HepG2 (cell line): ENCODE measurements at regions not wholly inside any gene's neighbourhood (a gene's known extent, or its start where the extent isn't known, plus 50 kb on each side); places are given as distances from the start of the nearest gene placed in this dataset.

Source experiments
- AGO2 ChIP-seq: fragments of 200-400 bp; formaldehyde crosslinking; optimal IDR thresholded peaks from 2 replicates; pipeline ENCODE3; 2017; ENCODE audit warnings: mild to moderate bottlenecking, low read depth, low read length, moderate library complexity
- CERS6 ChIP-seq: sonication (generic); formaldehyde crosslinking; IDR thresholded peaks from 2 replicates; pipeline ENCODE4 v1.5.0; 2020; ENCODE audit warnings: missing genetic modification reagents
- KDM5B ChIP-seq: sonication (generic); formaldehyde crosslinking; IDR thresholded peaks from 2 replicates; pipeline ENCODE4 v1.4.0; 2020; ENCODE audit warnings: missing genetic modification reagents, mild to moderate bottlenecking, borderline replicate concordance
- RAD51 ChIP-seq: fragments of 450-650 bp; IDR thresholded peaks from 2 replicates; pipeline ENCODE4 v1.6.1; 2016; ENCODE audit warnings: borderline replicate concordance
- THAP8 ChIP-seq: sonication (generic); formaldehyde crosslinking; IDR thresholded peaks from 2 replicates; pipeline ENCODE4 v1.5.1; 2020; ENCODE audit warnings: missing genetic modification reagents, mild to moderate bottlenecking, borderline replicate concordance
- ZNF605 ChIP-seq: sonication (generic); formaldehyde crosslinking; IDR thresholded peaks from 2 replicates; pipeline ENCODE4 v1.8.0; 2022; ENCODE audit warnings: mild to moderate bottlenecking, missing genetic modification reagents
- TF ChIP-seq, protein P1 (sequence below): sonication (generic); formaldehyde crosslinking; IDR thresholded peaks from 2 replicates; pipeline ENCODE4 v1.9.0; 2021; ENCODE audit warnings: missing genetic modification reagents, borderline replicate concordance
- TF ChIP-seq, protein P2 (sequence below): sonication (generic); formaldehyde crosslinking; IDR thresholded peaks from 2 replicates; pipeline ENCODE4 v1.4.0; 2020; ENCODE audit warnings: missing genetic modification reagents

GRCh38 chr5:24918676-24919075 is 273.9 kb upstream of the CDH10 start (continued):
- TF ChIP-seq, protein P1, sequence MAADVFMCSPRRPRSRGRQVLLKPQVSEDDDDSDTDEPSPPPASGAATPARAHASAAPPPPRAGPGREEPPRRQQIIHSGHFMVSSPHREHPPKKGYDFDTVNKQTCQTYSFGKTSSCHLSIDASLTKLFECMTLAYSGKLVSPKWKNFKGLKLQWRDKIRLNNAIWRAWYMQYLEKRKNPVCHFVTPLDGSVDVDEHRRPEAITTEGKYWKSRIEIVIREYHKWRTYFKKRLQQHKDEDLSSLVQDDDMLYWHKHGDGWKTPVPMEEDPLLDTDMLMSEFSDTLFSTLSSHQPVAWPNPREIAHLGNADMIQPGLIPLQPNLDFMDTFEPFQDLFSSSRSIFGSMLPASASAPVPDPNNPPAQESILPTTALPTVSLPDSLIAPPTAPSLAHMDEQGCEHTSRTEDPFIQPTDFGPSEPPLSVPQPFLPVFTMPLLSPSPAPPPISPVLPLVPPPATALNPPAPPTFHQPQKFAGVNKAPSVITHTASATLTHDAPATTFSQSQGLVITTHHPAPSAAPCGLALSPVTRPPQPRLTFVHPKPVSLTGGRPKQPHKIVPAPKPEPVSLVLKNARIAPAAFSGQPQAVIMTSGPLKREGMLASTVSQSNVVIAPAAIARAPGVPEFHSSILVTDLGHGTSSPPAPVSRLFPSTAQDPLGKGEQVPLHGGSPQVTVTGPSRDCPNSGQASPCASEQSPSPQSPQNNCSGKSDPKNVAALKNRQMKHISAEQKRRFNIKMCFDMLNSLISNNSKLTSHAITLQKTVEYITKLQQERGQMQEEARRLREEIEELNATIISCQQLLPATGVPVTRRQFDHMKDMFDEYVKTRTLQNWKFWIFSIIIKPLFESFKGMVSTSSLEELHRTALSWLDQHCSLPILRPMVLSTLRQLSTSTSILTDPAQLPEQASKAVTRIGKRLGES (CRISPR knock-in tag) = no peak
- TF ChIP-seq AGO2 (no peak), CERS6 (no peak), RAD51 (no peak), ZNF605 (CRISPR knock-in tag) (no peak), THAP8 (CRISPR knock-in tag) (no peak), KDM5B (CRISPR knock-in tag) (no peak)
- TF ChIP-seq, protein P2, sequence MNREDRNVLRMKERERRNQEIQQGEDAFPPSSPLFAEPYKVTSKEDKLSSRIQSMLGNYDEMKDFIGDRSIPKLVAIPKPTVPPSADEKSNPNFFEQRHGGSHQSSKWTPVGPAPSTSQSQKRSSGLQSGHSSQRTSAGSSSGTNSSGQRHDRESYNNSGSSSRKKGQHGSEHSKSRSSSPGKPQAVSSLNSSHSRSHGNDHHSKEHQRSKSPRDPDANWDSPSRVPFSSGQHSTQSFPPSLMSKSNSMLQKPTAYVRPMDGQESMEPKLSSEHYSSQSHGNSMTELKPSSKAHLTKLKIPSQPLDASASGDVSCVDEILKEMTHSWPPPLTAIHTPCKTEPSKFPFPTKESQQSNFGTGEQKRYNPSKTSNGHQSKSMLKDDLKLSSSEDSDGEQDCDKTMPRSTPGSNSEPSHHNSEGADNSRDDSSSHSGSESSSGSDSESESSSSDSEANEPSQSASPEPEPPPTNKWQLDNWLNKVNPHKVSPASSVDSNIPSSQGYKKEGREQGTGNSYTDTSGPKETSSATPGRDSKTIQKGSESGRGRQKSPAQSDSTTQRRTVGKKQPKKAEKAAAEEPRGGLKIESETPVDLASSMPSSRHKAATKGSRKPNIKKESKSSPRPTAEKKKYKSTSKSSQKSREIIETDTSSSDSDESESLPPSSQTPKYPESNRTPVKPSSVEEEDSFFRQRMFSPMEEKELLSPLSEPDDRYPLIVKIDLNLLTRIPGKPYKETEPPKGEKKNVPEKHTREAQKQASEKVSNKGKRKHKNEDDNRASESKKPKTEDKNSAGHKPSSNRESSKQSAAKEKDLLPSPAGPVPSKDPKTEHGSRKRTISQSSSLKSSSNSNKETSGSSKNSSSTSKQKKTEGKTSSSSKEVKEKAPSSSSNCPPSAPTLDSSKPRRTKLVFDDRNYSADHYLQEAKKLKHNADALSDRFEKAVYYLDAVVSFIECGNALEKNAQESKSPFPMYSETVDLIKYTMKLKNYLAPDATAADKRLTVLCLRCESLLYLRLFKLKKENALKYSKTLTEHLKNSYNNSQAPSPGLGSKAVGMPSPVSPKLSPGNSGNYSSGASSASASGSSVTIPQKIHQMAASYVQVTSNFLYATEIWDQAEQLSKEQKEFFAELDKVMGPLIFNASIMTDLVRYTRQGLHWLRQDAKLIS (CRISPR knock-in tag) = no peak
